Lower lobe of right lung (tissue), 2 donors: ENCODE measurements at regions not wholly inside any gene's neighbourhood (a gene's known extent, or its start where the extent isn't known, plus 50 kb on each side); places are given as distances from the start of the nearest gene placed in this dataset.

ENCODE experiments used
- ATAC-seq, 2 donors: fragments of 200-7000 bp; cut with Tn5 transposase; one replicate each; pipeline ENCODE4 v1.9.1; 2020 to 2022; ENCODE audit warnings: mild to moderate bottlenecking in 2 of 2, moderate library complexity in 2 of 2
- DNase-seq: peaks from one replicate; pipeline ENCODE4 v3.0.0-alpha.2; 2020
- H3K27ac ChIP-seq: fragments of 200-600 bp; one replicate; pipeline ENCODE4 v1.8.0; 2022
- H3K27me3 ChIP-seq: fragments of 200-600 bp; one replicate; pipeline ENCODE4 v1.8.0; 2022; ENCODE audit warnings: low read depth
- H3K36me3 ChIP-seq: fragments of 200-600 bp; one replicate; pipeline ENCODE4 v1.8.0; 2022; ENCODE audit warnings: mild to moderate bottlenecking
- H3K4me1 ChIP-seq: fragments of 200-600 bp; one replicate; pipeline ENCODE4 v1.8.0; 2022
- H3K4me3 ChIP-seq: fragments of 200-600 bp; one replicate; pipeline ENCODE4 v1.8.0; 2022; ENCODE audit warnings: mild to moderate bottlenecking
- H3K9me3 ChIP-seq: fragments of 200-600 bp; one replicate; pipeline ENCODE4 v1.8.0; 2022
- intact Hi-C: fragments of 100-400 bp; cut with DNase I; formaldehyde crosslinking; loops from one replicate; pipeline ENCODE4 v1.11.0; 2022
- TF ChIP-seq, protein P1 (sequence below): fragments of 200-600 bp; IDR thresholded peaks from one replicate; pipeline ENCODE4 v1.8.0; 2022; ENCODE audit warnings: antibody characterized with exemption, mild to moderate bottlenecking
- donor health status: DM: no; HTN: yes; CAD: no; lungs with severe emphysema.

DNA sequence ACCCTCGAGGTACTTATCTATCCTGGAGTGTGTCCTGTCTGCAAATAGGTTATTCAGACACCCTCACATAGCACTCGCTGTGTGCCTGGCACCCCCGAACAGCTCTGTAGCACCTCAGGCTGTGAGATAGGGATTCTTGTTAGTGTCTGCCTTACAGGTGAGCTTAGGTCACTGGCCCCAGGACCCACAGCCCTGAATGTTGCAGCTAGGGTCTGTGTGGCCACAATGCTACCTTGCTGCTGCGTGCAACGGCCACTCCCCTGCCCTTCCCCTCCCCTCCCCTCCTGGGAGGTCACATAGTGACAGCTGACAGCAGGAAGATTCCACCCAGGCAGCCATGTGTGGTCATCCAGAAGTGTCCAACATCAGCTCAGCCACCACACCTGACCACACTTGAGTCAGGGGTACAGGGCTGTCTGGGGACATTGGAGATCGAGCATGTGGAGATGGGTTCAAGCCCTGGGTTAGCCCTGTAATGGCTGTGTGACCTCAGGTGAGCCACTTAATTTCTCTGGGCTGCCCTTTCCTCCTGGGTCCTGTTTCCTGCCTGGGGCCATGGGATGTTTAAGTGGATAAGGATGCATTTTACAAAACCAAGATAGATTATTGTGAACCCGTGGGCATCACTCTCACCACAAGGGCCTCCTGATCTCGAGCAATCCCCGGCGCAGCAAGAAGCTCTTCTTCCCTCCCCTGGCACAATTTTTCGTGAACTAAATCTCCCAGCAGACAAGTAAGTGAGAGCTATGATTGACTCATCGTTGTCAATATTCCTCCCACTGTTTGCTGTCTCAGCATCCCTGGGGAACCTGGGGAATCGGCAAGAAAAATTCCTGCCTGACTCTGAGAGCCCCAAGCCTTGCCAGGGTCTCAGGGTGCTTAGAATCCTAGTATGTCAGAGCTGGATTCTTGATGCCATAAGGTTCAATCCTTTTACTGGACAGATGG lies 208.7 kb downstream of the PTPRU start:
- Histone ChIP-seq H3K27ac (no peak overlapping the region), H3K36me3 (no peaks in the 10 kb centered on the region), H3K4me3 (no peak overlapping the region), H3K4me1 (peaks cover 5% of the 10 kb centered on the region), H3K9me3 (no peaks in the 10 kb centered on the region), H3K27me3 (peaks cover 11% of the 10 kb centered on the region)
- no peak for ATAC-seq
- TF ChIP-seq, protein P1, sequence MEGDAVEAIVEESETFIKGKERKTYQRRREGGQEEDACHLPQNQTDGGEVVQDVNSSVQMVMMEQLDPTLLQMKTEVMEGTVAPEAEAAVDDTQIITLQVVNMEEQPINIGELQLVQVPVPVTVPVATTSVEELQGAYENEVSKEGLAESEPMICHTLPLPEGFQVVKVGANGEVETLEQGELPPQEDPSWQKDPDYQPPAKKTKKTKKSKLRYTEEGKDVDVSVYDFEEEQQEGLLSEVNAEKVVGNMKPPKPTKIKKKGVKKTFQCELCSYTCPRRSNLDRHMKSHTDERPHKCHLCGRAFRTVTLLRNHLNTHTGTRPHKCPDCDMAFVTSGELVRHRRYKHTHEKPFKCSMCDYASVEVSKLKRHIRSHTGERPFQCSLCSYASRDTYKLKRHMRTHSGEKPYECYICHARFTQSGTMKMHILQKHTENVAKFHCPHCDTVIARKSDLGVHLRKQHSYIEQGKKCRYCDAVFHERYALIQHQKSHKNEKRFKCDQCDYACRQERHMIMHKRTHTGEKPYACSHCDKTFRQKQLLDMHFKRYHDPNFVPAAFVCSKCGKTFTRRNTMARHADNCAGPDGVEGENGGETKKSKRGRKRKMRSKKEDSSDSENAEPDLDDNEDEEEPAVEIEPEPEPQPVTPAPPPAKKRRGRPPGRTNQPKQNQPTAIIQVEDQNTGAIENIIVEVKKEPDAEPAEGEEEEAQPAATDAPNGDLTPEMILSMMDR, result no peak
- DNase-seq, result no peak
- intact Hi-C loops, result no loop called here

DNA sequence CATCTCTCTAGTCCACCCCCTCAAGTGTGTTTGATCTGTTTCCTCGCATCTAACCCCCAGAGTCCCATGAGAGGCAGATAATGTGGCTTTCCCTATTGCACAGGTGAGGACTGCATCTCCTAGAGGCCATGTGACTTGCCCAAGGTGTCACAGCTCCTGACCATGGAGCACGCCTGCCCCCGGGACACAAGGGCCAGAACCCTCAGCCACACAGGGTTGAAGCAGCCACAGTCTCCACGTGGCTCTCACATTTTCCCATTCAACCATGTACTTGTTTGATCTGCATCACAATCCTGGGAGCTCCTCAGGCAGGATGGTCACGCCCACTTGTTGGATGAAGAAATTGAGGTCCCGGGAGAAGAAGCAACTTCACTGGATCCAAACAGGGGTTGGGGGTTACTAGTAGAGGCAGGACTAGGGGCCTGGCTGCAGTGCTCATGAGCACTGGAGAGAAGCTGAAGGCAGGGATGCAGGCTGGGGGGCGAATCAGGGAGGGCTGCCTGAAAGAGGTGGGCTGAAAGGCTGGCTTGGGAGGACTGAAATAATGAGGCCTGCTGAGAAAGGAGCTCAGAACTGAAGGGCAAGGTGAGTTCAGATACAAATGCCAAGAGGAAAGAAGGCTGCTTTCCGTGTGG lies 207.9 kb downstream of the PTPRU start:
- Histone ChIP-seq H3K4me3 (no peak overlapping the region), H3K27ac (no peak overlapping the region), H3K9me3 (no peaks in the 10 kb centered on the region), H3K36me3 (no peaks in the 10 kb centered on the region), H3K4me1 (peaks cover 5% of the 10 kb centered on the region), H3K27me3 (peaks cover 11% of the 10 kb centered on the region)
- ATAC-seq (no peak), DNase-seq (no peak)
- TF ChIP-seq, protein P1, result no peak
- intact Hi-C loops, result no loop called here

DNA sequence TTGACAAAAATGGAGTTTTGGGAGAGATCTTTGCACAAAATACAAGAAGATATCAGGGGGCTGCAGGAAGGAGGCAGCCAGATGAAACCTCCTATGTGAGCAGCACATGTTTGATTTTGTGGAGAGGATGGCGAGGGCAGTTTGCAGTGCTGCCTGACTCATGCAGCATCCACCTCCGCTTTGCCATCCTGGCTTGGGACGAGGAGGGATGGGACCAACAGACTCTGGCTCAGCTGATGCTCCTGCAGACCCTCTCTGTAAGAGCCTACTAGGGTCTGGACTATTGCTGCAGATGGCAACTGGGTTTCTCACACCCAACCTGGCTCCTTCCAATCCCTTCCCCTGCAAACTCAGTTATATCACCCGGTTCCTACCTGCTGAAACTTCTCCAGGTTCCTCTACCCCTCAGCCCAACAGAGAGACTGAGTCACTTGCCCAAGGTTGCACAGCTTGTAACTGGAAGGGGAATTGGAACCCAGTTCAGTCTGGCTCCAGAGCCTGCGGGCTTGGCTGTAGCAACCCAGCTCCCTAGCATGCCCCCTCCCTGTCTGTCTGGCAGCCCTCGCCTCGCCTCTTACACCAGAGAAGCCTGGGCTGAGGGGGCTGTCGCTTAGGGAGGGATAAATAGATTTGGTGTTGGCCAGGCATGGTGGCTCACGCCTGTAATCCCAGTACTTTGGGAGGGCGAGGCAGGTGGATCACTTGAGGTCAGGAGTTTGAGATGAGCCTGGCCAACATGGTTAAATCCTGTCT lies 205.8 kb downstream of the PTPRU start:
- TF ChIP-seq, protein P1, result no peak
- Histone ChIP-seq H3K36me3 (no peaks in the 10 kb centered on the region), H3K4me1 (peaks cover 5% of the 10 kb centered on the region), H3K27ac (no peak overlapping the region), H3K27me3 (peaks cover 11% of the 10 kb centered on the region), H3K4me3 (no peak overlapping the region), H3K9me3 (no peaks in the 10 kb centered on the region)
- intact Hi-C loops, result no loop called here
- DNase-seq (no peak), ATAC-seq (no peak)

DNA sequence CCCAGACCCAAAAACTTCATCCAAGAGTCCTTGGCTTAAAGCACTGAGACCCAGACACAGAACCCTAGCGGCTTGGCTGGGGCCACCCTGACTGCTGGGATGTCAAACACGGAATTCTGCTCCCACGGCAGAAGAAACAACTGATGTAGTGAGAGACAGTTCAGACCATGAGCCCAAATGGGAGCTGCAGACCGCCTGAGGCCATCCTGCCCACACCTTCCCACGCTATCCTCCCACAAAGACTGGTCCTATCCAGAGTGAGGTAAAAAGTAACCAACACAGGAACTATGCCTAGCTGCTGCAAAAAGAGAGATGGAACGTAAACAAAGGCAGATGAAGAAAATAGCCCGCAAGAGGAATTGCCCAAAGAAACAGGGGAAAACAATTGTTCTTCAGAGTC lies 203.3 kb downstream of the PTPRU start:
- peaks cover 5% of the 10 kb centered on the region for H3K4me1 ChIP-seq
- intact Hi-C loops, result no loop called here
- H3K4me3 ChIP-seq, result no peak overlapping the region
- no peaks in the 10 kb centered on the region for H3K9me3 ChIP-seq
- TF ChIP-seq, protein P1, result no peak
- no peak for DNase-seq
- peaks cover 10% of the 10 kb centered on the region for H3K27me3 ChIP-seq
- H3K36me3 ChIP-seq, result no peaks in the 10 kb centered on the region
- no peak for ATAC-seq
- H3K27ac ChIP-seq, result no peak overlapping the region

DNA sequence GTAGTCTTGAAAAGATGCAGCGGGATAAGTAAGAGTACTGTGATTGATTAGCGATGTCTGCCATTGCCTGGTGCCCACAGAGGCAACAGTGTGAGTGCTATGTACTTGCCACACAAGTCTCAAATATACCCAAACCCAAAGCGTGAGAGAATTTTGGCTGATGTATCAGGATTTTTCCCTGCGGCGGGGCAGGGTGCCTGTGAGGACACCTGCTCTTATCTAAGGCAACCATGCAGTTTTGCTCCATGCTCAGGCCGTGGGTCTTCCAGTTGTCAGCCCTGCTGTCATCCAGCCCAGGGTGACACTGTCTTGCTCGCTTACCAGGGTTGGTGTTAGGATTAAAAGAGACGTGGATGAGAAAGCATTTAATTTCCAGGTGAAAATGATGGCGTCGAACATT lies 202.7 kb downstream of the PTPRU start:
- Histone ChIP-seq H3K9me3 (no peaks in the 10 kb centered on the region), H3K27ac (no peak overlapping the region), H3K27me3 (peaks cover 10% of the 10 kb centered on the region), H3K4me3 (no peak overlapping the region), H3K4me1 (peaks cover 5% of the 10 kb centered on the region), H3K36me3 (no peaks in the 10 kb centered on the region)
- DNase-seq (no peak), ATAC-seq (no peak)
- TF ChIP-seq, protein P1, result no peak
- intact Hi-C loops, result no loop called here
